ENCODE measurements at regions not wholly inside any gene's neighbourhood (a gene's known extent, or its start where the extent isn't known, plus 50 kb on each side); places are given as distances from the start of the nearest gene placed in this dataset.

- no peaks in the 10 kb centered on the region for H3K9me2 ChIP-seq (replicated peaks; ENCODE audit: low read depth, low read length)
- H3K27me3 ChIP-seq (ENCODE audit: insufficient read depth, low read length, poor library complexity, severe bottlenecking): no peaks in the 10 kb centered on the region
- H3K36me3 ChIP-seq (ENCODE audit: insufficient read depth, low read length): no peaks in the 10 kb centered on the region
- H4K20me1 ChIP-seq (ENCODE audit: insufficient read depth, low read length, poor library complexity, severe bottlenecking): no peaks in the 10 kb centered on the region
- no peak overlapping the region for H3K9ac ChIP-seq (ENCODE audit: low read depth, low read length, poor library complexity, severe bottlenecking)
- no peak overlapping the region for H3K4me3 ChIP-seq (ENCODE audit: low read length, poor library complexity, severe bottlenecking)
- H2AFZ ChIP-seq (ENCODE audit: low read length): no peak overlapping the region
- H3K9me3 ChIP-seq (ENCODE audit: insufficient read depth, low read depth, low read length): no peaks in the 10 kb centered on the region
- no peaks in the 10 kb centered on the region for H3K79me2 ChIP-seq (ENCODE audit: insufficient read depth, low read length)
- no peak overlapping the region for H3K4me2 ChIP-seq (ENCODE audit: low read depth, low read length, poor library complexity, severe bottlenecking)
- H3F3A ChIP-seq (ENCODE audit: low read depth): no peaks in the 10 kb centered on the region
- no peak for TF ChIP-seq CTCF (conservative IDR thresholded peaks at IDR 0.05; ENCODE audit: low read length)
- TF ChIP-seq EZH2phosphoT487 (IDR thresholded peaks at IDR 0.05; ENCODE audit: borderline replicate concordance): no peak
- no peaks in the 10 kb centered on the region for H3K4me1 ChIP-seq (ENCODE audit: insufficient read depth, low read length, poor library complexity, severe bottlenecking)
Measured at GRCh38 chr5:54799645-54800044, 185.7 kb downstream of the ESM1 start.

- H3K4me2 ChIP-seq (ENCODE audit: low read depth, low read length, poor library complexity, severe bottlenecking): no peak overlapping the region
- no peak overlapping the region for H2AFZ ChIP-seq (ENCODE audit: low read length)
Measured at GRCh38 chr5:54795777-54796176, 189.6 kb downstream of the ESM1 start.

DNA sequence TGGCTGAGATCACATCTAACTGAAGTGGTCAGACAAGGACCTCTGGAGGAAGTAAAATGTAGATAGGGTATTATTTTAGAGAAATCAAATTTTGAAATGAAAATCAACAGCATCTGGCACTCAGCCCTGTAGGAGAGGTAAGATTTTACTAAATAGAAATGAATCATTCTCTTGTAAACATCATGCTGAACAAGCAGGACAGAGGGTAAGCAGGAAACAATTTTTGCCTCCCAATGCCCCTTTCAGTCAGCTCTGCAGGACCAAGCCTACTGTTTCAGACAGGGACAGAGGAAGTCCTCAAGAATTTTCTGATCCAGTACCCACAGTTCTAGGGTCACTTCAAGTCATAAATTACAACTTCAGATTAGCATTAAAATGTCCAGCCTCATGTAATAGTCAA lies 190.1 kb downstream of the ESM1 start:
- TF ChIP-seq EZH2phosphoT487 (IDR thresholded peaks at IDR 0.05; ENCODE audit: borderline replicate concordance) (no peak), CTCF (conservative IDR thresholded peaks at IDR 0.05; ENCODE audit: low read length) (no peak)
- Histone ChIP-seq H4K20me1 (ENCODE audit: insufficient read depth, low read length, poor library complexity, severe bottlenecking) (no peaks in the 10 kb centered on the region), H3K9me2 (replicated peaks; ENCODE audit: low read depth, low read length) (no peaks in the 10 kb centered on the region), H3K4me3 (ENCODE audit: low read length, poor library complexity, severe bottlenecking) (no peak overlapping the region), H3F3A (ENCODE audit: low read depth) (no peaks in the 10 kb centered on the region), H3K9ac (ENCODE audit: low read depth, low read length, poor library complexity, severe bottlenecking) (no peak overlapping the region), H3K4me2 (ENCODE audit: low read depth, low read length, poor library complexity, severe bottlenecking) (no peak overlapping the region), H3K27me3 (ENCODE audit: insufficient read depth, low read length, poor library complexity, severe bottlenecking) (no peaks in the 10 kb centered on the region), H3K9me3 (ENCODE audit: insufficient read depth, low read depth, low read length) (no peaks in the 10 kb centered on the region), H3K36me3 (ENCODE audit: insufficient read depth, low read length) (no peaks in the 10 kb centered on the region), H3K4me1 (ENCODE audit: insufficient read depth, low read length, poor library complexity, severe bottlenecking) (no peaks in the 10 kb centered on the region), H2AFZ (ENCODE audit: low read length) (no peak overlapping the region), H3K79me2 (ENCODE audit: insufficient read depth, low read length) (no peaks in the 10 kb centered on the region)

More at GRCh38 chr5:54795777-54796176, 189.6 kb downstream of the ESM1 start:
- no peaks in the 10 kb centered on the region for H3K79me2 ChIP-seq (ENCODE audit: insufficient read depth, low read length)
- TF ChIP-seq EZH2phosphoT487 (IDR thresholded peaks at IDR 0.05; ENCODE audit: borderline replicate concordance): no peak
- TF ChIP-seq CTCF (conservative IDR thresholded peaks at IDR 0.05; ENCODE audit: low read length): no peak
- no peaks in the 10 kb centered on the region for H4K20me1 ChIP-seq (ENCODE audit: insufficient read depth, low read length, poor library complexity, severe bottlenecking)
- no peaks in the 10 kb centered on the region for H3K9me2 ChIP-seq (replicated peaks; ENCODE audit: low read depth, low read length)
- no peaks in the 10 kb centered on the region for H3K4me1 ChIP-seq (ENCODE audit: insufficient read depth, low read length, poor library complexity, severe bottlenecking)
- H3K9me3 ChIP-seq (ENCODE audit: insufficient read depth, low read depth, low read length): no peaks in the 10 kb centered on the region
- no peaks in the 10 kb centered on the region for H3K36me3 ChIP-seq (ENCODE audit: insufficient read depth, low read length)
- H3K4me3 ChIP-seq (ENCODE audit: low read length, poor library complexity, severe bottlenecking): no peak overlapping the region
- H3K9ac ChIP-seq (ENCODE audit: low read depth, low read length, poor library complexity, severe bottlenecking): no peak overlapping the region
- H3K27me3 ChIP-seq (ENCODE audit: insufficient read depth, low read length, poor library complexity, severe bottlenecking): no peaks in the 10 kb centered on the region
- no peaks in the 10 kb centered on the region for H3F3A ChIP-seq (ENCODE audit: low read depth)

Data from Loucy (cell line).